ENCODE measurements at regions not wholly inside any gene's neighbourhood (a gene's known extent, or its start where the extent isn't known, plus 50 kb on each side); places are given as distances from the start of the nearest gene placed in this dataset.

- H3K14ac ChIP-seq (ENCODE audit: insufficient read depth, low read length): no peak overlapping the region
- no peaks in the 10 kb centered on the region for H3K4me1 Mint-ChIP-seq
- H4K8ac ChIP-seq (replicated peaks; ENCODE audit: insufficient read length, low read depth, low read length): no peak overlapping the region
- H4K91ac ChIP-seq (ENCODE audit: insufficient read length, low read depth, low read length): no peak overlapping the region
- no peak overlapping the region for H3K9ac ChIP-seq (ENCODE audit: extremely low read depth, insufficient read length, low read length)
- H3K4me2 ChIP-seq (ENCODE audit: insufficient read depth, insufficient read length, low read length): no peak overlapping the region
- WGBS (ENCODE audit: extremely low coverage, insufficient read length, low lambda C conversion rate): no CpG with 5 or more reads among the region's 4 CpGs
- H3K27ac ChIP-seq (ENCODE audit: insufficient read length, low read depth, low read length): no peak overlapping the region
- no peak overlapping the region for H2BK12ac ChIP-seq (ENCODE audit: insufficient read length, low read depth, low read length)
- H3T11ph ChIP-seq (ENCODE audit: low read length): no peak overlapping the region
- H4K5ac ChIP-seq (ENCODE audit: insufficient read length, low read depth, low read length): no peak overlapping the region
- H3K23me2 ChIP-seq (ENCODE audit: insufficient read length, low read depth, low read length, poor library complexity, severe bottlenecking): no peaks in the 10 kb centered on the region
- H3K27me3 Mint-ChIP-seq (ENCODE audit: low read depth): no peaks in the 10 kb centered on the region
- no peak for DNase-seq
- no peak overlapping the region for H2BK20ac ChIP-seq (ENCODE audit: low read depth, low read length, poor library complexity, severe bottlenecking)
- H3K27me3 ChIP-seq (ENCODE audit: insufficient read depth, low read length): no peaks in the 10 kb centered on the region
- no peak overlapping the region for H2BK120ac ChIP-seq (ENCODE audit: low read depth, low read length, poor library complexity, severe bottlenecking)
- H3K56ac ChIP-seq (ENCODE audit: insufficient read length, low read depth, low read length): no peak overlapping the region
- no peaks in the 10 kb centered on the region for H3K4me1 ChIP-seq (ENCODE audit: insufficient read depth, low read length)
- H3K9me3 ChIP-seq (ENCODE audit: control insufficient read depth, low read depth, low read length): no peaks in the 10 kb centered on the region
- H2BK15ac ChIP-seq (ENCODE audit: low read depth, low read length): no peak overlapping the region
- no peak overlapping the region for H2AFZ ChIP-seq (ENCODE audit: low read length)
- no peaks in the 10 kb centered on the region for H4K20me1 ChIP-seq (ENCODE audit: control insufficient read depth, insufficient read depth, insufficient read length)
- H3K4ac ChIP-seq (ENCODE audit: low read depth, low read length): no peak overlapping the region
- H2BK5ac ChIP-seq (ENCODE audit: insufficient read length, low read length): no peak overlapping the region
- H3K9me3 Mint-ChIP-seq: peaks cover 3 to 10% of the 10 kb centered on the region in 2 experiments; a peak in 4 of 5 replicates
- peaks cover 0 to 4% (median 2%) of the 10 kb centered on the region in 3 experiments; a peak in 5 of 7 replicates for H3K36me3 Mint-ChIP-seq (ENCODE audit: insufficient read depth in 1 of 3, low read depth in 3 of 3)
- H2AK5ac ChIP-seq (ENCODE audit: insufficient read length, low read length): no peak overlapping the region
- no peaks in the 10 kb centered on the region for H3K79me1 ChIP-seq (ENCODE audit: insufficient read depth, low read depth, low read length, poor library complexity, severe bottlenecking)
- H3K23ac ChIP-seq (ENCODE audit: insufficient read length, low read depth, low read length): no peak overlapping the region
- no peaks in the 10 kb centered on the region for H3K79me2 ChIP-seq (ENCODE audit: insufficient read depth, low read length)
- no peak overlapping the region for H3K18ac ChIP-seq (ENCODE audit: insufficient read length, low read depth, low read length)
- no peak overlapping the region for H3K4me3 Mint-ChIP-seq
- no peak overlapping the region for H3K27ac Mint-ChIP-seq
- TF ChIP-seq CTCF (conservative IDR thresholded peaks at IDR 0.05): no peak
These were observed 79.9 kb downstream of the TRIB2 start for GRCh38 chr2:12796657-12797056.
